Lower lobe of right lung (tissue), 2 donors: ENCODE measurements at regions not wholly inside any gene's neighbourhood (a gene's known extent, or its start where the extent isn't known, plus 50 kb on each side); places are given as distances from the start of the nearest gene placed in this dataset.
"Not testable (repeated sequence)": the region's sequence is repeated elsewhere in the genome, so short reads cannot be mapped to it uniquely, and the experiment has no call there.

Experiments used
- ATAC-seq, 2 donors: fragments of 200-7000 bp; cut with Tn5 transposase; one replicate each; pipeline ENCODE4 v1.9.1; 2020 to 2022; ENCODE audit warnings: mild to moderate bottlenecking in 2 of 2, moderate library complexity in 2 of 2
- DNase-seq: peaks from one replicate; pipeline ENCODE4 v3.0.0-alpha.2; 2020
- H3K27ac ChIP-seq: fragments of 200-600 bp; one replicate; pipeline ENCODE4 v1.8.0; 2022
- H3K27me3 ChIP-seq: fragments of 200-600 bp; one replicate; pipeline ENCODE4 v1.8.0; 2022; ENCODE audit warnings: low read depth
- H3K36me3 ChIP-seq: fragments of 200-600 bp; one replicate; pipeline ENCODE4 v1.8.0; 2022; ENCODE audit warnings: mild to moderate bottlenecking
- H3K4me1 ChIP-seq: fragments of 200-600 bp; one replicate; pipeline ENCODE4 v1.8.0; 2022
- H3K4me3 ChIP-seq: fragments of 200-600 bp; one replicate; pipeline ENCODE4 v1.8.0; 2022; ENCODE audit warnings: mild to moderate bottlenecking
- H3K9me3 ChIP-seq: fragments of 200-600 bp; one replicate; pipeline ENCODE4 v1.8.0; 2022
- CTCF ChIP-seq: fragments of 200-600 bp; IDR thresholded peaks from one replicate; pipeline ENCODE4 v1.8.0; 2022; ENCODE audit warnings: antibody characterized with exemption, mild to moderate bottlenecking
- intact Hi-C: fragments of 100-400 bp; cut with DNase I; formaldehyde crosslinking; loops from one replicate; pipeline ENCODE4 v1.11.0; 2022
- donor health status: DM: no; HTN: yes; CAD: no; lungs with severe emphysema.

- ATAC-seq, result no peak
- Histone ChIP-seq H3K27ac (no peak overlapping the region), H3K36me3 (no peaks in the 10 kb centered on the region), H3K4me1 (no peaks in the 10 kb centered on the region), H3K4me3 (no peak overlapping the region), H3K9me3 (no peaks in the 10 kb centered on the region), H3K27me3 (no peaks in the 10 kb centered on the region)
- intact Hi-C loops, result no loop called here
- no peak for DNase-seq
- no peak for TF ChIP-seq CTCF
Measured at GRCh38 chr16:77111056-77111565, 79.9 kb upstream of the MON1B start.

GRCh38 chr16:77112746-77113145 lies 78.2 kb upstream of the MON1B start:
- ATAC-seq, result no peak

GRCh38 chr16:77113835-77114234 lies 77.2 kb upstream of the MON1B start:
- Histone ChIP-seq H3K9me3 (no peaks in the 10 kb centered on the region), H3K4me3 (no peak overlapping the region), H3K36me3 (no peaks in the 10 kb centered on the region), H3K27ac (no peak overlapping the region), H3K4me1 (no peaks in the 10 kb centered on the region), H3K27me3 (no peaks in the 10 kb centered on the region)
- TF ChIP-seq CTCF, result no peak
- peak in 1 of 2 donors; percentile 71 for ATAC-seq
- no peak for DNase-seq
- intact Hi-C loops, result no loop called here

More at GRCh38 chr16:77112746-77113145, 78.2 kb upstream of the MON1B start:
- Histone ChIP-seq H3K4me3 (no peak overlapping the region), H3K36me3 (no peaks in the 10 kb centered on the region), H3K9me3 (no peaks in the 10 kb centered on the region), H3K27ac (no peak overlapping the region), H3K4me1 (no peaks in the 10 kb centered on the region), H3K27me3 (no peaks in the 10 kb centered on the region)
- intact Hi-C loops, result no loop called here
- DNase-seq, result no peak
- no peak for TF ChIP-seq CTCF

- H3K9me3 ChIP-seq, H3K27me3 ChIP-seq, intact Hi-C loops, H3K4me1 ChIP-seq, H3K4me3 ChIP-seq, DNase-seq, H3K27ac ChIP-seq, H3K36me3 ChIP-seq: not testable (repeated sequence)
- peak in 1 of 2 donors; percentile 19 for ATAC-seq
Measured at GRCh38 chr16:77114361-77114760, 76.6 kb upstream of the MON1B start.

GRCh38 chr16:77116856-77117255 lies 74.1 kb upstream of the MON1B start:
- H3K36me3 ChIP-seq, result no peaks in the 10 kb centered on the region
- intact Hi-C loops, result no loop called here
- no peaks in the 10 kb centered on the region for H3K27me3 ChIP-seq
- ATAC-seq, result no peak
- H3K4me1 ChIP-seq, result no peaks in the 10 kb centered on the region
- no peak overlapping the region for H3K27ac ChIP-seq
- no peak overlapping the region for H3K4me3 ChIP-seq
- H3K9me3 ChIP-seq, result no peaks in the 10 kb centered on the region
- no peak for TF ChIP-seq CTCF
- no peak for DNase-seq

GRCh38 chr16:77117707-77118106 lies 73.3 kb upstream of the MON1B start:
- Histone ChIP-seq H3K9me3 (no peaks in the 10 kb centered on the region), H3K36me3 (no peaks in the 10 kb centered on the region), H3K4me3 (no peak overlapping the region), H3K4me1 (no peaks in the 10 kb centered on the region), H3K27me3 (no peaks in the 10 kb centered on the region), H3K27ac (no peak overlapping the region)
- intact Hi-C loops, result no loop called here
- no peak for TF ChIP-seq CTCF
- ATAC-seq, result peak in 1 of 2 donors; percentile 36
- DNase-seq, result no peak
